Astrocyte (in vitro differentiated cells and primary cell): ENCODE measurements at regions not wholly inside any gene's neighbourhood (a gene's known extent, or its start where the extent isn't known, plus 50 kb on each side); places are given as distances from the start of the nearest gene placed in this dataset.

Source experiments
- DNase-seq: peaks from one replicate; pipeline ENCODE4 v3.0.0-alpha.2; 2010; ENCODE audit warnings: low read depth
- FAIRE-seq: peaks from 2 replicates; lab custom pipeline; 2011; peaks lifted over from hg19 to GRCh38; lab: Jason Lieb, UNC
- H2AFZ ChIP-seq: 2 replicates; pipeline ENCODE4 v1.6.0; 2012; ENCODE audit warnings: low read depth, low read length, inconsistent platforms
- H3K27ac ChIP-seq: 2 replicates; pipeline ENCODE4 v1.5.1; 2011; ENCODE audit warnings: low read depth, low read length, inconsistent platforms
- H3K27me3 ChIP-seq: 2 replicates; pipeline ENCODE4 v1.6.0; 2011; ENCODE audit warnings: low read length, inconsistent platforms; ENCODE audit not compliant: insufficient read depth
- H3K36me3 ChIP-seq: 2 replicates; pipeline ENCODE4 v1.5.1; 2011; ENCODE audit warnings: low read length, inconsistent platforms; ENCODE audit not compliant: insufficient read depth
- H3K4me1 ChIP-seq: 2 replicates; pipeline ENCODE4 v1.5.1; 2011; ENCODE audit warnings: low read length, inconsistent platforms; ENCODE audit not compliant: insufficient read depth
- H3K4me2 ChIP-seq: 2 replicates; pipeline ENCODE4 v1.6.0; 2012; ENCODE audit warnings: low read length, inconsistent platforms
- H3K4me3 ChIP-seq: 2 replicates; pipeline ENCODE4 v1.5.1; 2011; ENCODE audit warnings: low read depth, mild to moderate bottlenecking, low read length, inconsistent platforms; ENCODE audit not compliant: insufficient read depth
- H3K79me2 ChIP-seq: 2 replicates; pipeline ENCODE4 v1.6.0; 2012; ENCODE audit warnings: mild to moderate bottlenecking, low read length, inconsistent platforms; ENCODE audit not compliant: insufficient read depth
- H3K9ac ChIP-seq: 2 replicates; pipeline ENCODE4 v1.6.0; 2012; ENCODE audit warnings: mild to moderate bottlenecking, low read length, inconsistent platforms
- H3K9me3 ChIP-seq: 2 replicates; pipeline ENCODE4 v1.5.1; 2012; ENCODE audit warnings: low read depth, mild to moderate bottlenecking, low read length, inconsistent platforms; ENCODE audit not compliant: insufficient read depth
- H4K20me1 ChIP-seq: 2 replicates; pipeline ENCODE4 v1.6.0; 2012; ENCODE audit warnings: low read length, inconsistent platforms; ENCODE audit not compliant: insufficient read depth
- H3K27ac Mint-ChIP-seq: one replicate; pipeline ENCODE4 v1.8.0; 2021; ENCODE audit warnings: mild to moderate bottlenecking, mixed read lengths; ENCODE audit not compliant: unreplicated experiment
- H3K27me3 Mint-ChIP-seq: one replicate; pipeline ENCODE4 v1.8.0; 2021; ENCODE audit warnings: low read depth, mixed read lengths; ENCODE audit not compliant: unreplicated experiment
- H3K36me3 Mint-ChIP-seq: one replicate; pipeline ENCODE4 v1.8.0; 2021; ENCODE audit warnings: low read depth, mixed read lengths; ENCODE audit not compliant: unreplicated experiment
- H3K4me1 Mint-ChIP-seq: one replicate; pipeline ENCODE4 v1.8.0; 2021; ENCODE audit warnings: low read depth, mixed read lengths; ENCODE audit not compliant: unreplicated experiment
- H3K4me3 Mint-ChIP-seq: one replicate; pipeline ENCODE4 v1.8.0; 2021; ENCODE audit warnings: mild to moderate bottlenecking, moderate library complexity, mixed read lengths; ENCODE audit not compliant: unreplicated experiment
- H3K9me3 Mint-ChIP-seq: one replicate; pipeline ENCODE4 v1.8.0; 2021; ENCODE audit warnings: mild to moderate bottlenecking, mixed read lengths; ENCODE audit not compliant: unreplicated experiment
- CTCF ChIP-seq: IDR thresholded peaks from 2 replicates; pipeline ENCODE4 v1.5.1; 2011; ENCODE audit warnings: low read depth, mild to moderate bottlenecking, inconsistent platforms, low read length, moderate library complexity; ENCODE audit not compliant: insufficient read depth
- EZH2 ChIP-seq: IDR thresholded peaks from 2 replicates; pipeline ENCODE4 v1.6.1; 2012; ENCODE audit warnings: mild to moderate bottlenecking, low read length, inconsistent platforms; ENCODE audit not compliant: insufficient read depth

GRCh38 chr9:87353301-87353700 lies 144.4 kb upstream of the DAPK1 start:
- no peaks in the 10 kb centered on the region for H3K27me3 ChIP-seq
- Mint-ChIP-seq H3K27me3 (no peaks in the 10 kb centered on the region), H3K36me3 (no peaks in the 10 kb centered on the region), H3K4me3 (no peak overlapping the region), H3K9me3 (no peaks in the 10 kb centered on the region), H3K4me1 (peaks cover 6% of the 10 kb centered on the region), H3K27ac (no peak overlapping the region)
- H3K79me2 ChIP-seq = no peaks in the 10 kb centered on the region
- H3K36me3 ChIP-seq = no peaks in the 10 kb centered on the region
- H4K20me1 ChIP-seq = no peaks in the 10 kb centered on the region
- DNase-seq (no peak), FAIRE-seq (no peak)
- no peak overlapping the region for H2AFZ ChIP-seq
- H3K4me3 ChIP-seq = no peak overlapping the region
- TF ChIP-seq CTCF (no peak), EZH2 (no peak)
- H3K9me3 ChIP-seq = no peaks in the 10 kb centered on the region
- no peak overlapping the region for H3K27ac ChIP-seq
- no peak overlapping the region for H3K4me2 ChIP-seq
- no peak overlapping the region for H3K9ac ChIP-seq
- H3K4me1 ChIP-seq = no peaks in the 10 kb centered on the region

GRCh38 chr9:87354147-87354546 lies 143.5 kb upstream of the DAPK1 start:
- Histone ChIP-seq H3K9ac (no peak overlapping the region), H3K4me3 (no peak overlapping the region), H3K27me3 (no peaks in the 10 kb centered on the region), H3K4me2 (no peak overlapping the region), H3K79me2 (no peaks in the 10 kb centered on the region), H2AFZ (no peak overlapping the region), H3K36me3 (no peaks in the 10 kb centered on the region), H4K20me1 (no peaks in the 10 kb centered on the region), H3K9me3 (no peaks in the 10 kb centered on the region), H3K27ac (no peak overlapping the region), H3K4me1 (no peaks in the 10 kb centered on the region)
- TF ChIP-seq EZH2 (no peak), CTCF (no peak)
- no peak for FAIRE-seq
- no peaks in the 10 kb centered on the region for H3K9me3 Mint-ChIP-seq
- H3K27me3 Mint-ChIP-seq = no peaks in the 10 kb centered on the region
- no peak overlapping the region for H3K4me3 Mint-ChIP-seq
- DNase-seq = no peak
- H3K4me1 Mint-ChIP-seq = peaks cover 6% of the 10 kb centered on the region
- no peak overlapping the region for H3K27ac Mint-ChIP-seq
- no peaks in the 10 kb centered on the region for H3K36me3 Mint-ChIP-seq

- Histone ChIP-seq H3K36me3 (no peaks in the 10 kb centered on the region), H3K79me2 (no peaks in the 10 kb centered on the region), H3K9me3 (no peaks in the 10 kb centered on the region), H3K4me2 (no peak overlapping the region), H3K27me3 (no peaks in the 10 kb centered on the region), H3K9ac (no peak overlapping the region), H2AFZ (no peak overlapping the region), H3K27ac (no peak overlapping the region), H3K4me3 (no peak overlapping the region), H4K20me1 (no peaks in the 10 kb centered on the region), H3K4me1 (no peaks in the 10 kb centered on the region)
- Mint-ChIP-seq H3K27ac (no peak overlapping the region), H3K9me3 (peaks cover 2% of the 10 kb centered on the region), H3K36me3 (no peaks in the 10 kb centered on the region), H3K4me3 (no peak overlapping the region), H3K4me1 (no peaks in the 10 kb centered on the region), H3K27me3 (no peaks in the 10 kb centered on the region)
- no peak for DNase-seq
- FAIRE-seq = no peak
- TF ChIP-seq CTCF (no peak), EZH2 (no peak)
These were observed 140.1 kb upstream of the DAPK1 start for GRCh38 chr9:87357600-87357999.
